ENCODE measurements at regions not wholly inside any gene's neighbourhood (a gene's known extent, or its start where the extent isn't known, plus 50 kb on each side); places are given as distances from the start of the nearest gene placed in this dataset.

DNA sequence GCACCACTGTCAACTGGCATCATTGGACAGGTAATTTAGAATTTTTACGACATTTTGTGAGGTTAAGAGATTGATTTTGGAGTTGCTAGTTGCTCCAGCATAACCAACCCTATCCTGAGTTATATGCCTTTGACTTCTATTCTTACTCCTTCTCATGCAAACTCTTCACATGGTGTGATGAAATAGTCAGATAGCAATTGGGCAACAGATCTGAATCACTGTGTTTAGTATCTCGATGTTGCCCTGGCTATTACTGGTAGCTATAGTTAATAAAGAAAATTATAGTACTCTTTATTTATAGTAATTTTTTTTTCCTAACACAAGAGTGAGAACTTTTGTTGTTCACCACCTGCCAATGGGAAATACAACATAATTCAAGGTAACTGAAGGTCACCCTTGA, 494.8 kb upstream of the TOM1L1 start:
- TF ChIP-seq CTCF (optimal IDR thresholded peaks at IDR 0.05 in 1 of 3, IDR thresholded peaks at IDR 0.05 in 1 of 3, conservative IDR thresholded peaks at IDR 0.05 in 1 of 3; ENCODE audit: extremely low read depth in 1 of 3, insufficient read depth in 2 of 3, low read length in 3 of 3): no peak
- no peak for TF ChIP-seq EZH2 (IDR thresholded peaks at IDR 0.05; ENCODE audit: low read length)
